H9 (cell line): ENCODE measurements at regions not wholly inside any gene's neighbourhood (a gene's known extent, or its start where the extent isn't known, plus 50 kb on each side); places are given as distances from the start of the nearest gene placed in this dataset.

Experiments used
- DNase-seq: peaks from one replicate; pipeline ENCODE4 v3.0.0-alpha.2; 2017
- H2AFZ ChIP-seq: one replicate; pipeline ENCODE4 v1.6.1; 2013; ENCODE audit warnings: mild to moderate bottlenecking, low read length, control low read depth, moderate library complexity
- H2AK5ac ChIP-seq: 2 replicates; pipeline ENCODE4 v1.6.1; 2013; ENCODE audit warnings: low read length, control low read depth, mixed read lengths; ENCODE audit not compliant: insufficient read length
- H2BK120ac ChIP-seq: one replicate; pipeline ENCODE4 v1.6.1; 2013; ENCODE audit warnings: low read depth, mild to moderate bottlenecking, low read length, control low read depth, inconsistent platforms; ENCODE audit not compliant: poor library complexity, severe bottlenecking
- H2BK12ac ChIP-seq: 2 replicates; pipeline ENCODE4 v1.6.1; 2013; ENCODE audit warnings: low read length, control low read depth, mixed read lengths, low read depth; ENCODE audit not compliant: insufficient read length
- H2BK15ac ChIP-seq: 2 replicates; pipeline ENCODE4 v1.6.1; 2013; ENCODE audit warnings: low read depth, low read length, control low read depth
- H2BK20ac ChIP-seq: one replicate; pipeline ENCODE4 v1.6.1; 2013; ENCODE audit warnings: low read depth, mild to moderate bottlenecking, low read length, control low read depth, inconsistent platforms; ENCODE audit not compliant: poor library complexity, severe bottlenecking
- H2BK5ac ChIP-seq: 2 replicates; pipeline ENCODE4 v1.6.1; 2013; ENCODE audit warnings: low read length, control low read depth, mixed read lengths; ENCODE audit not compliant: insufficient read length
- H3K14ac ChIP-seq: 2 replicates; pipeline ENCODE4 v1.6.1; 2013; ENCODE audit warnings: low read length, control low read depth; ENCODE audit not compliant: insufficient read depth
- H3K18ac ChIP-seq: 2 replicates; pipeline ENCODE4 v1.6.1; 2013; ENCODE audit warnings: low read depth, mild to moderate bottlenecking, mixed read lengths, low read length, control low read depth; ENCODE audit not compliant: insufficient read length
- H3K23ac ChIP-seq: 2 replicates; pipeline ENCODE4 v1.6.1; 2013; ENCODE audit warnings: low read length, control low read depth, mixed read lengths, low read depth; ENCODE audit not compliant: insufficient read length
- H3K23me2 ChIP-seq: 2 replicates; pipeline ENCODE4 v1.6.1; 2013; ENCODE audit warnings: low read depth, mild to moderate bottlenecking, mixed read lengths, low read length, control low read depth; ENCODE audit not compliant: insufficient read length, poor library complexity, severe bottlenecking
- H3K27ac ChIP-seq: 2 replicates; pipeline ENCODE4 v1.5.1; 2013; ENCODE audit warnings: low read length, control low read depth, mixed read lengths, low read depth; ENCODE audit not compliant: insufficient read length
- H3K27me3 ChIP-seq: 2 replicates; pipeline ENCODE4 v1.6.1; 2013; ENCODE audit warnings: low read length, control low read depth, inconsistent platforms; ENCODE audit not compliant: insufficient read depth
- H3K4ac ChIP-seq: 2 replicates; pipeline ENCODE4 v1.6.1; 2013; ENCODE audit warnings: low read depth, mild to moderate bottlenecking, control low read depth, inconsistent platforms, low read length, moderate library complexity
- H3K4me1 ChIP-seq: 2 replicates; pipeline ENCODE4 v1.6.1; 2013; ENCODE audit warnings: low read length, control low read depth, inconsistent platforms; ENCODE audit not compliant: insufficient read depth
- H3K4me2 ChIP-seq: 2 replicates; pipeline ENCODE4 v1.6.1; 2013; ENCODE audit warnings: low read length, control low read depth, mixed read lengths; ENCODE audit not compliant: insufficient read length, insufficient read depth
- H3K56ac ChIP-seq: 2 replicates; pipeline ENCODE4 v1.6.1; 2013; ENCODE audit warnings: low read depth, mild to moderate bottlenecking, mixed read lengths, low read length, control low read depth; ENCODE audit not compliant: insufficient read length
- H3K79me1 ChIP-seq: 2 replicates; pipeline ENCODE4 v1.6.1; 2013; ENCODE audit warnings: low read depth, mild to moderate bottlenecking, moderate library complexity, low read length, control low read depth, inconsistent platforms; ENCODE audit not compliant: insufficient read depth, poor library complexity, severe bottlenecking
- H3K79me2 ChIP-seq: 2 replicates; pipeline ENCODE4 v1.6.1; 2013; ENCODE audit warnings: low read length, control low read depth, inconsistent platforms; ENCODE audit not compliant: insufficient read depth
- H3K9ac ChIP-seq: 2 replicates; pipeline ENCODE4 v1.6.1; 2013; ENCODE audit warnings: low read length, control low read depth, mixed read lengths; ENCODE audit not compliant: insufficient read length; ENCODE audit errors: extremely low read depth
- H3K9me3 ChIP-seq: one replicate; pipeline ENCODE4 v1.6.1; 2013; ENCODE audit warnings: low read depth, low read length, inconsistent platforms; ENCODE audit not compliant: control insufficient read depth
- H3T11ph ChIP-seq: one replicate; pipeline ENCODE4 v1.6.1; 2013; ENCODE audit warnings: mild to moderate bottlenecking, low read length, control low read depth, inconsistent platforms
- H4K20me1 ChIP-seq: one replicate; pipeline ENCODE4 v1.6.1; 2013; ENCODE audit not compliant: control insufficient read depth, insufficient read length, insufficient read depth
- H4K5ac ChIP-seq: 2 replicates; pipeline ENCODE4 v1.6.1; 2013; ENCODE audit warnings: low read depth, mild to moderate bottlenecking, mixed read lengths, low read length, control low read depth; ENCODE audit not compliant: insufficient read length
- H4K8ac ChIP-seq: replicated peaks from 2 replicates; pipeline ENCODE4 v1.6.1; 2013; ENCODE audit warnings: low read length, control low read depth, mixed read lengths, low read depth; ENCODE audit not compliant: insufficient read length
- H4K91ac ChIP-seq: 2 replicates; pipeline ENCODE4 v1.6.1; 2013; ENCODE audit warnings: low read depth, mild to moderate bottlenecking, moderate library complexity, mixed read lengths, low read length, control low read depth; ENCODE audit not compliant: insufficient read length
- H3K27ac Mint-ChIP-seq, 3 experiments: 2 replicates in 2 of 3; 3 replicates in 1 of 3; pipeline ENCODE4 v1.8.0; 2020 to 2021; ENCODE audit warnings: mixed read lengths in 3 of 3, mild to moderate bottlenecking in 1 of 3, moderate library complexity in 1 of 3
- H3K27me3 Mint-ChIP-seq: 2 replicates; pipeline ENCODE4 v1.8.0; 2021; ENCODE audit warnings: low read depth, mild to moderate bottlenecking, moderate library complexity, mixed read lengths
- H3K36me3 Mint-ChIP-seq, 3 experiments: 2 replicates in 2 of 3; 3 replicates in 1 of 3; pipeline ENCODE4 v1.8.0; 2020 to 2021; ENCODE audit warnings: low read depth in 3 of 3, mixed read lengths in 3 of 3; ENCODE audit not compliant: insufficient read depth in 1 of 3
- H3K4me1 Mint-ChIP-seq, 2 experiments: 2 replicates each; pipeline ENCODE4 v1.8.0; 2020; ENCODE audit warnings: mixed read lengths in 2 of 2
- H3K4me3 Mint-ChIP-seq, 2 experiments: 2 replicates in 1 of 2; 3 replicates in 1 of 2; pipeline ENCODE4 v1.8.0; 2020 to 2021; ENCODE audit warnings: mild to moderate bottlenecking in 2 of 2, mixed read lengths in 2 of 2, moderate library complexity in 1 of 2
- H3K9me3 Mint-ChIP-seq, 2 experiments: 2 replicates in 1 of 2; 3 replicates in 1 of 2; pipeline ENCODE4 v1.8.0; 2020; ENCODE audit warnings: mild to moderate bottlenecking in 2 of 2, mixed read lengths in 2 of 2, moderate library complexity in 1 of 2
- WGBS: extraction: QIAGEN DNeasy Blood & Tissue Kit; methylation state at CpG from one replicate; pipeline ENCODE4 v1.1.7; 2013; ENCODE audit warnings: missing lambda C conversion rate, low lambda C conversion rate, mixed read lengths; ENCODE audit not compliant: insufficient read length; ENCODE audit errors: extremely low coverage; 5-methylcytosine and 5-hydroxymethylcytosine counted together
- TF ChIP-seq, protein P1 (sequence below): fragments of 200-600 bp; sonication (generic); conservative IDR thresholded peaks from 3 replicates; pipeline ENCODE4 v1.8.0; 2021; ENCODE audit warnings: antibody characterized with exemption, mild to moderate bottlenecking

DNA sequence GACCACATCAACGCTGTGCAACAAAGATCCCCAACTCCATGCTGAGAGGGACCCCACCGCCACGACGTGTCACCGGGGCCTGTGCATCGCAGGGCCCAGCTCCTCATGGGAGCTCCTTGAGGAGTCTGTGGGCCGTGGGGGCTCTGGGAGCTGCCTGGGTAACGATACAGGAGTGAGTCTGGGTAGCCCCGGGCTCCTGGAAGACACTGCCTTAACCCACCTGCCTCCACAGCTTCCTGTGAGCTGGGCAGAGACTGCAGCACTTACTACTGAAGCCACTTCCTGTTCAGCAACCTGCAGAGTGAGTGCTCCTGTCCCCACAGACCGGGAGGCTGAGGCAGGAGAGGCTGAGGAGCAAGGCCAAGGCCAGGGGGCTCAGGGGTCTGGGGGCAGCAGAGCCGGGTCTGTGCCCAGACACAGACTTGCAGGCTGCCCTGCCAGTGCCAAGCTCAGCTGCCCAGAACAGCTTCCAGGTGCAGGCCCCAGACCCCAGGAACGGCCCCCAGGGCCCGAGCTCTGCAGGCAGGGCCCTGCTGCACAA lies 226.7 kb downstream of the BRD1 start:
- no peak overlapping the region for H3K4me2 ChIP-seq
- H3K56ac ChIP-seq, result no peak overlapping the region
- H3K9me3 Mint-ChIP-seq, result peaks cover 19 to 22% of the 10 kb centered on the region in 2 experiments
- no peaks in the 10 kb centered on the region for H3K23me2 ChIP-seq
- no peak overlapping the region for H4K8ac ChIP-seq
- H3K27me3 ChIP-seq, result no peaks in the 10 kb centered on the region
- H2BK5ac ChIP-seq, result no peak overlapping the region
- no peak overlapping the region for H3T11ph ChIP-seq
- H3K18ac ChIP-seq, result no peak overlapping the region
- H3K27ac ChIP-seq, result no peak overlapping the region
- no CpG with 5 or more reads among the region's 13 CpGs for WGBS
- no peak overlapping the region for H3K9ac ChIP-seq
- peak overlapping the region; percentile 58; the same call in 1 of the 2 replicates for H3K14ac ChIP-seq
- no peak overlapping the region for H2AFZ ChIP-seq
- H2BK120ac ChIP-seq, result no peak overlapping the region
- H3K4me1 Mint-ChIP-seq, result no peaks in the 10 kb centered on the region
- H3K23ac ChIP-seq, result no peak overlapping the region
- DNase-seq, result no peak
- H3K36me3 Mint-ChIP-seq, result peaks cover 1 to 11% (median 10%) of the 10 kb centered on the region in 3 experiments; a peak in 6 of 7 replicates
- H2AK5ac ChIP-seq, result no peak overlapping the region
- H3K27me3 Mint-ChIP-seq, result peaks cover 5% of the 10 kb centered on the region
- no peak overlapping the region for H2BK12ac ChIP-seq
- H3K4me1 ChIP-seq, result no peaks in the 10 kb centered on the region
- H2BK20ac ChIP-seq, result no peak overlapping the region
- no peaks in the 10 kb centered on the region for H4K20me1 ChIP-seq
- no peaks in the 10 kb centered on the region for H3K9me3 ChIP-seq
- no peak overlapping the region for H3K4ac ChIP-seq
- H2BK15ac ChIP-seq, result no peak overlapping the region
- no peak overlapping the region for H4K91ac ChIP-seq
- no peak overlapping the region for H3K4me3 Mint-ChIP-seq
- no peak overlapping the region for H4K5ac ChIP-seq
- no peaks in the 10 kb centered on the region for H3K79me1 ChIP-seq
- TF ChIP-seq, protein P1, sequence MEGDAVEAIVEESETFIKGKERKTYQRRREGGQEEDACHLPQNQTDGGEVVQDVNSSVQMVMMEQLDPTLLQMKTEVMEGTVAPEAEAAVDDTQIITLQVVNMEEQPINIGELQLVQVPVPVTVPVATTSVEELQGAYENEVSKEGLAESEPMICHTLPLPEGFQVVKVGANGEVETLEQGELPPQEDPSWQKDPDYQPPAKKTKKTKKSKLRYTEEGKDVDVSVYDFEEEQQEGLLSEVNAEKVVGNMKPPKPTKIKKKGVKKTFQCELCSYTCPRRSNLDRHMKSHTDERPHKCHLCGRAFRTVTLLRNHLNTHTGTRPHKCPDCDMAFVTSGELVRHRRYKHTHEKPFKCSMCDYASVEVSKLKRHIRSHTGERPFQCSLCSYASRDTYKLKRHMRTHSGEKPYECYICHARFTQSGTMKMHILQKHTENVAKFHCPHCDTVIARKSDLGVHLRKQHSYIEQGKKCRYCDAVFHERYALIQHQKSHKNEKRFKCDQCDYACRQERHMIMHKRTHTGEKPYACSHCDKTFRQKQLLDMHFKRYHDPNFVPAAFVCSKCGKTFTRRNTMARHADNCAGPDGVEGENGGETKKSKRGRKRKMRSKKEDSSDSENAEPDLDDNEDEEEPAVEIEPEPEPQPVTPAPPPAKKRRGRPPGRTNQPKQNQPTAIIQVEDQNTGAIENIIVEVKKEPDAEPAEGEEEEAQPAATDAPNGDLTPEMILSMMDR, result no peak
- H3K79me2 ChIP-seq, result no peaks in the 10 kb centered on the region
- H3K27ac Mint-ChIP-seq, result no peak overlapping the region; a peak in 1 of 7 replicates
